Stomach (tissue), 8 donors: ENCODE measurements at regions not wholly inside any gene's neighbourhood (a gene's known extent, or its start where the extent isn't known, plus 50 kb on each side); places are given as distances from the start of the nearest gene placed in this dataset.
"Not testable (repeated sequence)": the region's sequence is repeated elsewhere in the genome, so short reads cannot be mapped to it uniquely, and the experiment has no call there.

Experiments
- DNase-seq, 2 donors: peaks; one replicate each; pipeline versions ENCODE4 v3.0.0 to v3.0.0-alpha.2; 2013 to 2019
- H3K27ac ChIP-seq, 5 donors: fragments of 200-600 bp in 4 of 5; sonication (generic) in 4 of 5; one replicate each; pipeline ENCODE4 v1.5.1; 2013 to 2019; ENCODE audit warnings: mild to moderate bottlenecking in 1 of 5, moderate library complexity in 1 of 5
- H3K27me3 ChIP-seq, 3 donors: fragments of 200-600 bp; sonication (generic); one replicate each; pipeline ENCODE4 v1.5.1; 2017 to 2019; ENCODE audit warnings: mixed run types in 1 of 3
- H3K36me3 ChIP-seq, 4 donors: fragments of 200-600 bp; sonication (generic); 1 replicate in 3 of 4; 2 replicates in 1 of 4; pipeline ENCODE4 v1.5.1; 2016 to 2019
- H3K4me1 ChIP-seq, 4 donors: fragments of 200-600 bp; sonication (generic); one replicate each; pipeline ENCODE4 v1.5.1; 2016 to 2019
- H3K4me3 ChIP-seq, 4 donors: fragments of 200-600 bp; sonication (generic) in 3 of 4; one replicate each; pipeline ENCODE4 v1.5.1; 2016 to 2019; ENCODE audit warnings: mild to moderate bottlenecking in 1 of 4
- H3K9me3 ChIP-seq, 4 donors: fragments of 200-600 bp; sonication (generic); one replicate each; pipeline ENCODE4 v1.5.1; 2016 to 2019
- CTCF ChIP-seq, 7 experiments: fragments of 450-650 bp in 4 of 7; fragments of 200-600 bp in 3 of 7; sonication (generic) in 3 of 7; IDR thresholded peaks; one replicate each; pipeline ENCODE4 v1.5.1; 2016 to 2019; ENCODE audit warnings: antibody characterized with exemption in 7 of 7, control low read depth in 2 of 7, mild to moderate bottlenecking in 1 of 7
- EP300 ChIP-seq: sonication (generic); formaldehyde crosslinking; IDR thresholded peaks from one replicate; pipeline ENCODE4 v1.6.1; 2017; ENCODE audit warnings: antibody characterized with exemption
- POLR2A ChIP-seq, 4 donors: fragments of 450-650 bp; IDR thresholded peaks; one replicate each; pipeline ENCODE4 v1.6.1; 2016; ENCODE audit warnings: antibody characterized with exemption in 4 of 4, control low read depth in 2 of 4, mild to moderate bottlenecking in 1 of 4, moderate library complexity in 1 of 4
- POLR2AphosphoS5 ChIP-seq, 3 donors: sonication (generic); formaldehyde crosslinking; IDR thresholded peaks; one replicate each; pipeline ENCODE4 v1.6.1; 2016; ENCODE audit warnings: antibody characterized with exemption in 3 of 3
- WGBS, 5 donors: extraction: QIAGEN DNeasy Blood & Tissue Kit in 3 of 5; methylation state at CpG; one replicate each; pipeline versions ENCODE4 v1.1.5 to v1.1.7; 2013 to 2018; 5-methylcytosine and 5-hydroxymethylcytosine counted together
- intact Hi-C: fragments of 100-400 bp; cut with DNase I; formaldehyde crosslinking; loops from one replicate; pipeline ENCODE4 v1.15.1; 2023; ENCODE audit warnings: low total_unique reads
- donor health status: healthy with polysubstance abuse.
- donor health status: Bipolar disorder and iron deficiency.
- donor health status: healthy.

GRCh38 chr14:78043349-78043748, 126.8 kb upstream of the NRXN3 start:
- peaks cover 0 to 5% (median 0%) of the 10 kb centered on the region in 4 donors for H3K9me3 ChIP-seq
- no peak for DNase-seq
- H3K36me3 ChIP-seq: no peaks in the 10 kb centered on the region
- no peaks in the 10 kb centered on the region for H3K4me1 ChIP-seq
- no peak for TF ChIP-seq CTCF (IDR thresholded peaks at IDR 0.05)
- no peak for TF ChIP-seq EP300
- TF ChIP-seq POLR2A (IDR thresholded peaks at IDR 0.05): no peak
- 48 to 77% (median 63%) methylated on average over 1 of the region's 1 CpG for WGBS, 5 donors
- intact Hi-C loops: no loop called here
- no peak overlapping the region for H3K27ac ChIP-seq
- no peak overlapping the region for H3K4me3 ChIP-seq
- H3K27me3 ChIP-seq: no peaks in the 10 kb centered on the region

- no peak for TF ChIP-seq CTCF (IDR thresholded peaks at IDR 0.05)
- TF ChIP-seq POLR2A (IDR thresholded peaks at IDR 0.05): no peak
- no peak for TF ChIP-seq POLR2AphosphoS5 (IDR thresholded peaks at IDR 0.05)
- no peak for TF ChIP-seq EP300
- intact Hi-C loops: no loop called here
- WGBS, 5 donors: 0 to 49% (median 40%) methylated on average over 1 of the region's 1 CpG
- Histone ChIP-seq H3K4me1 (no peaks in the 10 kb centered on the region), H3K36me3 (no peaks in the 10 kb centered on the region), H3K27ac (no peak overlapping the region), H3K4me3 (no peak overlapping the region), H3K9me3 (no peaks in the 10 kb centered on the region), H3K27me3 (no peaks in the 10 kb centered on the region)
- no peak for DNase-seq
Measured at GRCh38 chr14:78048120-78048519, 122.1 kb upstream of the NRXN3 start.

- 92 to 98% (median 94%) methylated on average over 2 of the region's 2 CpGs for whole genome bisulfite sequencing, 5 donors
- H3K4me3 ChIP-seq, H3K27me3 ChIP-seq, H3K4me1 ChIP-seq, DNase-seq, H3K9me3 ChIP-seq, H3K36me3 ChIP-seq, intact Hi-C loops, H3K27ac ChIP-seq: not testable (repeated sequence)
Measured at GRCh38 chr14:78056890-78057289, 113.3 kb upstream of the NRXN3 start.

GRCh38 chr14:78070344-78070743, 99.8 kb upstream of the NRXN3 start:
- H3K36me3 ChIP-seq: no peaks in the 10 kb centered on the region
- intact Hi-C loops: no loop called here
- no peak for DNase-seq
- no peaks in the 10 kb centered on the region for H3K27me3 ChIP-seq
- H3K4me3 ChIP-seq: no peak overlapping the region
- WGBS, 5 donors: 52 to 67% (median 56%) methylated on average over 1 of the region's 1 CpG
- H3K27ac ChIP-seq: no peak overlapping the region
- TF ChIP-seq POLR2A (IDR thresholded peaks at IDR 0.05): no peak
- TF ChIP-seq POLR2AphosphoS5 (IDR thresholded peaks at IDR 0.05): no peak
- TF ChIP-seq EP300: no peak
- TF ChIP-seq CTCF (IDR thresholded peaks at IDR 0.05): no peak
- H3K4me1 ChIP-seq: no peaks in the 10 kb centered on the region
- H3K9me3 ChIP-seq: no peaks in the 10 kb centered on the region

GRCh38 chr14:78071016-78071549, 99.1 kb upstream of the NRXN3 start:
- no peaks in the 10 kb centered on the region for H3K36me3 ChIP-seq
- H3K9me3 ChIP-seq: no peaks in the 10 kb centered on the region
- intact Hi-C loops: no loop called here
- H3K27me3 ChIP-seq: no peaks in the 10 kb centered on the region
- H3K4me3 ChIP-seq: no peak overlapping the region
- H3K27ac ChIP-seq: no peak overlapping the region
- no peaks in the 10 kb centered on the region for H3K4me1 ChIP-seq
- WGBS, 5 donors: 53 to 79% (median 57%) methylated on average over 3 of the region's 3 CpGs
- no peak for DNase-seq
- TF ChIP-seq POLR2A (IDR thresholded peaks at IDR 0.05) (no peak), EP300 (no peak), CTCF (IDR thresholded peaks at IDR 0.05) (no peak), POLR2AphosphoS5 (IDR thresholded peaks at IDR 0.05) (no peak)
